Activated CD8-positive, alpha-beta memory T cell treated with anti-CD3 and anti-CD28 coated beads, Interleukin-2, amount 50 U/mL, for 4 hours (primary cell): ENCODE measurements at regions not wholly inside any gene's neighbourhood (a gene's known extent, or its start where the extent isn't known, plus 50 kb on each side); places are given as distances from the start of the nearest gene placed in this dataset.

Experiments
- DNase-seq: peaks from one replicate; pipeline ENCODE4 v3.0.0-alpha.2; 2020

- no peak for DNase-seq
Observed at GRCh38 chr4:53764761-53765490, 173.6 kb upstream of the LNX1 start.

GRCh38 chr4:53763813-53764597 is 172.7 kb upstream of the LNX1 start:
- no peak for DNase-seq

- no peak for DNase-seq
Observed at GRCh38 chr4:53755656-53756055, 164.4 kb upstream of the LNX1 start.

- DNase-seq: no peak
Observed at GRCh38 chr4:53752124-53752523, 160.8 kb upstream of the LNX1 start.

GRCh38 chr4:53748328-53748772 is 157.1 kb upstream of the LNX1 start:
- no peak for DNase-seq

GRCh38 chr4:53747401-53747800 is 156.1 kb upstream of the LNX1 start:
- DNase-seq: no peak

GRCh38 chr4:53744446-53745160 is 153.3 kb upstream of the LNX1 start:
- no peak for DNase-seq

GRCh38 chr4:53734584-53735353 is 143.5 kb upstream of the LNX1 start:
- DNase-seq: no peak

- DNase-seq: no peak
Observed at GRCh38 chr4:53734182-53734581, 142.9 kb upstream of the LNX1 start.

GRCh38 chr4:53732661-53733060 is 141.4 kb upstream of the LNX1 start:
- DNase-seq: no peak

- DNase-seq: no peak
Observed at GRCh38 chr4:53730031-53730805, 138.9 kb upstream of the LNX1 start.

- no peak for DNase-seq
Observed at GRCh38 chr4:53722110-53722509, 130.8 kb upstream of the LNX1 start.

GRCh38 chr4:53721263-53721662 is 130.0 kb upstream of the LNX1 start:
- no peak for DNase-seq

GRCh38 chr4:53720776-53721175 is 129.5 kb upstream of the LNX1 start:
- no peak for DNase-seq

- DNase-seq: no peak
Observed at GRCh38 chr4:53717064-53717549, 125.8 kb upstream of the LNX1 start.

GRCh38 chr4:53716471-53717063 is 125.3 kb upstream of the LNX1 start:
- DNase-seq: no peak

- DNase-seq: no peak
Observed at GRCh38 chr4:53716011-53716410, 124.7 kb upstream of the LNX1 start.

- DNase-seq: no peak
Observed at GRCh38 chr4:53714236-53715140, 123.2 kb upstream of the LNX1 start.

GRCh38 chr4:53713767-53714166 is 122.5 kb upstream of the LNX1 start:
- no peak for DNase-seq

- DNase-seq: no peak
Observed at GRCh38 chr4:53713296-53713695, 122.0 kb upstream of the LNX1 start.
